Medulla oblongata (tissue), 1 donor: ENCODE measurements at regions not wholly inside any gene's neighbourhood (a gene's known extent, or its start where the extent isn't known, plus 50 kb on each side); places are given as distances from the start of the nearest gene placed in this dataset.

Experiments
- DNase-seq: peaks from one replicate; pipeline ENCODE4 v3.0.0-alpha.2; 2015; ENCODE audit errors: extremely low spot score

- no peak for DNase-seq
Observed at GRCh38 chr18:39549144-39549543, 1983.5 kb upstream of the CELF4 start.

DNA sequence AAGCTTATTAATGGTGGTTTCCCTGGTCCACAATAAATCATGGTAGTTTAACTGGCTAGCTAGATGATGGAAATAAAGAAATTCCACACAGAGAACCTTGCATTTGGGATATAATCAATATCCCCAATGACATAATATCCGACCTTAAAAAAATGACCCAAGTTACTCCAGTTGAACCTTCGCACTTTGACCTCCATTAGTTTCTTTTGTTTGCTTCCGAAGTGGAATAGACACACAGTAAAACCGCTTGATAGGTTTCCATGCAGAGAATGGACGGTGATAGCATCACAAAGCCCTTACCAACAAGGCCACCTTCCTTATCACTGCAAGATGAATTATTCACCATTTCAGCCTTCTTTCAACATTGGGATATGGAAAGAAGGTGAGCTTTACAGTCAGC lies 1966.1 kb upstream of the CELF4 start:
- no peak for DNase-seq

- no peak for DNase-seq
Observed at GRCh38 chr18:39529358-39529757, 1963.8 kb upstream of the CELF4 start.

- DNase-seq = no peak
Observed at GRCh38 chr18:39527465-39527864, 1961.9 kb upstream of the CELF4 start.

DNA sequence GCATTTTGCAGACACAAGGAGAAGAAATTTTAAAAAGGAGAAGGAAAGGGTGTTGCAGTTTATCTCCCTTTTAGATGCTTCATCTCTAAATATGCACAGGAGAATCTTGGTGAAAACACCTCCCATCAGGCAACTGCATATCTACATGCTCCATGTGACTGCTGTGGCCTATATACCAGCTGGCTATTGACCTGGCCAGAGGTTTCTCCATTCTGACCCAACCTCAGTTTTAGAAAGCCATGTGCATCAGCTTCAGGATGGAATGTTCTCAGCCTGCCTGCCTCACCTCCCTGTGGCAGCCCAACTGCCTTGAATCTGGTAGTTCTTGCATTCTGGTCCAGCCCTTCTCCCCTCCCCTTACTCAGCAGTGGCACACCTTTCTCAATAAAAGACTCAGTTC lies 1958.8 kb upstream of the CELF4 start:
- DNase-seq = no peak

- no peak for DNase-seq
Observed at GRCh38 chr18:39523281-39523680, 1957.7 kb upstream of the CELF4 start.

GRCh38 chr18:39521164-39521563 lies 1955.6 kb upstream of the CELF4 start:
- no peak for DNase-seq

GRCh38 chr18:39519741-39520140 lies 1954.1 kb upstream of the CELF4 start:
- DNase-seq = no peak

DNA sequence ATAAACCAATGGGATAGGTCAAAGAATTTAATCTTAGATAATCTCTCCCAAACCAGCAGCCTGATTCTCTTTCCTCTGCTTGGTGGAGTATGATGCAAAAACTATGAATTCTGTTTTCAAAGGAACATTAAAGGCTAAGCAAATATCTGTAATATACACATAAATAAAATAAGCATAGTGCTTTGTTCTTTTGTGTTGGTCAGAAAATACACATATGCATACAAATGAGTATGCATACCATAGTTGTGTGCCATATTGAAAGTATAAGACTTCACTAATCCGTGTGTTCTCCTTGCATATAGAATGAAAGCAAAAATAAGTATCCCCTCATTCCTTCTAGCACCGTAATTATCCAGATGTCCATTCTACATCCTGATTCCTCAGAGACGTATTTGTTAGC lies 1949.7 kb upstream of the CELF4 start:
- no peak for DNase-seq

- DNase-seq = no peak
Observed at GRCh38 chr18:39513186-39513585, 1947.6 kb upstream of the CELF4 start.

- no peak for DNase-seq
Observed at GRCh38 chr18:39506581-39507330, 1941.2 kb upstream of the CELF4 start.

GRCh38 chr18:39500306-39500705 lies 1934.7 kb upstream of the CELF4 start:
- peak; percentile 34 for DNase-seq

- DNase-seq = no peak
Observed at GRCh38 chr18:39497821-39498220, 1932.2 kb upstream of the CELF4 start.

DNA sequence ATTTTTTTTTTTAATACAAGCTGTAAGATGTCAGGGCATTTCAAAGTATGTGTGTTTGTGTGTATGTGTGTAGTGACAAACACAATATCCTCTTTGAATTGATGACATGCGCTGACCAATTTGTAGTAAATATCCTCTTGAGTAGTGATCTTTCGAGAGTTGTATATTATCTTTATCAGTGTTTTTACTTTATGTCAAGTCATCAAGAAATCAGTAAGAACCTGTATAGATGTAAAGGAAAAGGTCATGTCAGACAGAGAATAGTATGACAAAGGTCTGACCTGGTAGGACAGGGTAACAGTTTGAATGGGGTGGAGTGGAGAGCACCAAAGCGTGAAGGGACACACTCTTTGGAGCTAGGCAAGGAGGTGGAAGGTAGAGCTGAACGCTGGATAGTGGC lies 1931.4 kb upstream of the CELF4 start:
- DNase-seq = no peak

DNA sequence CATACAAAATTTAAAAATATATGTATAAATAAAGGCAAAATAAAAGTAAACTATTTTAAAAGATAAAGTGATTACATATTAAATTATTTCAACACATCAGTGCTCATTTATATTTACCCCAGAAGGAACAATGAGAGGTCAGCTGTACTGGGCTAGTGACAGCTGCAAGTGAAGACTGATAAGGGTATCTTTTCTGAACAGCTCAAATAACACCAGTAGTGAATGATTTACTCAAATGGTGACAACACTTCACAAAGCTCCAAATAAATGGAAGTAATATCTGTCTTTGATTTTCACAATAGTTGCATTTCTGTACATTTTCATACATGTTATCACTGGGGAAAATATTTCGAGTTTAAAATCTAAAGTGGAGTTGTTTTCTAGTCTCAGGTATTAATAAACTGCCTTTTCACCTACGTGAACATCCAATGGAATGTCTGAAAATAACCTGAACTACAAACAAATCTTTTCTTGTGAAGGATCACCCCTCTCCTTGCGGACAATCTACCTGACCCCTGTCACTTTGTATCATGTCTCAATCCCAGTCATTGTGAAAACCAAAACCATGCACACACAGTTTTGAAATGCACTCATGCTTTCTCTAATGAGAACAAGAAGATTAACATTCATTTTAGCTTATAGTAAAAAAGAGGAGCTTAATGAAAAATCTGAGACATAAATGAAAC lies 1928.8 kb upstream of the CELF4 start:
- no peak for DNase-seq

DNA sequence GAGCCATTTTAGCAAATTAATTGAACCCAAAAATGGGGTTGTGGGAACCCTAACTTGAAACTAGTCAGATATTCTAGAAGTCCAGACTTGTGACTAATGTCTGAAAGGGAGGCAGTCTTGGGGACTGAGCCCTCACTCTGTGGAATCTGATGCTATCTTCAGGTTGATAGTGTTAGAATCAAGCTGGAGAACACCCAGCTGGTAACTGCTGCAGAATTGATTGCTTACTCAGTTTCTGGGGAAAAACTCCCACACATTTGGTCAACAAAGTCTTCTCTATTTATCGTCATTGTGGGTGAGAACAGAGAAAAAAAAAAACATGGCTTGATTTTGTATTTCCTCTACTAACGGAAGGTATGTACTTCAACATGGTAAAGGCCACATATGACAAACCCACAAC lies 1925.8 kb upstream of the CELF4 start:
- no peak for DNase-seq

DNA sequence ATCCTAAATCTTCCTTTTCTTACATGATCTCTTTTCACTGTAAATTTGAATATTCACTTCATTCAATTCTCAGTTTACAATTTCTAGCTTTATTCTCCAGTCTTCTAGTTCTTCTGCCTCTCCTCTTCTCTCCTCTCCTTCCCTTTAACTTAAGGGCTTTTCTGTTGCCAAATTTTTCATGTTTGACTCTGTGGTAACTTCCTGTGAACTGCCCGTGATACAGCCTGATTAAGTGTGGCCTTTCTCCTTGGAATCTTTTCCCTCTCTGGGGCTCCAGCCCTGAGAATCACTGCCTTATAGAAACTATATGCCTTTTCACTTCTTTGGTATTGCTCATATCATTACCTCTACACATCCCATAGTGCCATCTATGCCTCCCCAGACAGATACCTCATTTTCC lies 1923.8 kb upstream of the CELF4 start:
- no peak for DNase-seq

- no peak for DNase-seq
Observed at GRCh38 chr18:39487932-39488331, 1922.3 kb upstream of the CELF4 start.

DNA sequence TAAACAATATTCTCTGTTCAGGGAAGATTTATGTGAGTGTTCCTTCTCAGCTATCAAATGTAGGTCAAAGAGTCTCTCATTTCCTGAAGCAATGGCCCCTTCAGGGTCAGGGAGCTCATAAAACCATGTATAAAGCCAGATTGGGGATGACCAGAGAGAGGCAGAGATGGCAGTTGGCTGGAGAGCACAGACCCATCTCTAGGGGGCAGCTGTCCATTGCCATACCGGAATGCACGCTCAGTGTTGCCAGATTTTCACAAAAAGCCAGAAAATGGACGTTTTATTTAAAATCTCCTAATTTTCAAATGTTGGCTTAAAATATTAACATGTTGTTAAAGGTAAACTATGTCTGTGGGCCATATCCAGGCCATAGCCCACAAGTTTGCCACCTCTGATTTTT lies 1920.7 kb upstream of the CELF4 start:
- DNase-seq = no peak

- DNase-seq = no peak
Observed at GRCh38 chr18:39485696-39486095, 1920.1 kb upstream of the CELF4 start.

DNA sequence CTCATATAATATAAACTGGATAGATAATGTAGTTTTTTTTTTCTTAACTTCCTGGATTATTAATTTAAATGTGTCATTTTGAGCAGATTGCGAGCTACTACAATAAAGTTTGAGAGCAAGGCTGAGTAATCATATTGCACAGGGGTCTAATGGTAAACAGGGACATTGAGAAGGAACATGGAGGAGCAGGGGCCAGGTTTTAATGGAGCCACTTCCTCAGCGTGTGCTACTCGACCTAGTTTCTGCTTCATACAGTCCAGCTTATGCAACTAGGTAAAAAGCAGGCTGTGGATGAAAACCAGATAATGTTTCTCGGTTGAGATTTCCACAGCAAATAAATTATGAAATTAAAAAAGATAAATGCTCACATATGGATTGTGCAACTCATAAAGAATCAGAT lies 1915.7 kb upstream of the CELF4 start:
- DNase-seq = no peak

DNA sequence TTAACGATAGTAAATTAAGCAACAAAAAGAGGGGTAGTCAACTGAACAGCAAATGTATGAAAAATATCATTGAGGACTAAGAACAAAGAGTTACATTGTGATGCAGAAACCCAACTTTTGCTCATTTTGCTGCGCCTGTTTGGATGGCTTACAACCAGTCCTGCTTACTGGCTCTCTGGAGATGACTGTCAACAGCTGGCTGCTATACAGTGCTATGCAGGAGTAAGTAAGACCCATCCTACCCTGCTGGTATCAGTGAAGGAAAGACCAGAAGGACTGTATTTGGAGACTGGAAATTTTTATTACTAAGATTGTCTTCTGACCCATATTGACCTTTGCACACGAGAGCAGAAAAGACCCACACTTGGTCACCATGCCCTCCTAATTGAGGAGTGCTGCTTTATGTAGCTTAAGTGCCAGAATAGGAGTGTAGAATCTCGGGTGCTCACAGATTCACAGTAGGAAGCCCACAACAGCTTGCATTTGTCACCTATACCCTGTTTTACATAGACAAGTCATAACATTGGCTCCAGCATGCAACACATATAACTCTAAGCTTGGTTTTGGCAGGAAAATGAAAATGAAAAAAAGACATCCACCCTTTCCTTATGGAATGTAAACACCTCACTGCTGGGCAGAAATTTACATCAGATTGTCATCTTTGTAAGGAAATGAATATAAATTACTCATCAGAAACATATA lies 1915.0 kb upstream of the CELF4 start:
- DNase-seq = no peak

- no peak for DNase-seq
Observed at GRCh38 chr18:39464006-39464405, 1898.4 kb upstream of the CELF4 start.
